Stomach (tissue), 8 donors: ENCODE measurements at regions not wholly inside any gene's neighbourhood (a gene's known extent, or its start where the extent isn't known, plus 50 kb on each side); places are given as distances from the start of the nearest gene placed in this dataset.

ENCODE experiments used
- DNase-seq, 2 donors: peaks; one replicate each; pipeline versions ENCODE4 v3.0.0 to v3.0.0-alpha.2; 2013 to 2019
- H3K27ac ChIP-seq, 5 donors: fragments of 200-600 bp in 4 of 5; sonication (generic) in 4 of 5; one replicate each; pipeline ENCODE4 v1.5.1; 2013 to 2019; ENCODE audit warnings: mild to moderate bottlenecking in 1 of 5, moderate library complexity in 1 of 5
- H3K27me3 ChIP-seq, 3 donors: fragments of 200-600 bp; sonication (generic); one replicate each; pipeline ENCODE4 v1.5.1; 2017 to 2019; ENCODE audit warnings: mixed run types in 1 of 3
- H3K36me3 ChIP-seq, 4 donors: fragments of 200-600 bp; sonication (generic); 1 replicate in 3 of 4; 2 replicates in 1 of 4; pipeline ENCODE4 v1.5.1; 2016 to 2019
- H3K4me1 ChIP-seq, 4 donors: fragments of 200-600 bp; sonication (generic); one replicate each; pipeline ENCODE4 v1.5.1; 2016 to 2019
- H3K4me3 ChIP-seq, 4 donors: fragments of 200-600 bp; sonication (generic) in 3 of 4; one replicate each; pipeline ENCODE4 v1.5.1; 2016 to 2019; ENCODE audit warnings: mild to moderate bottlenecking in 1 of 4
- H3K9me3 ChIP-seq, 4 donors: fragments of 200-600 bp; sonication (generic); one replicate each; pipeline ENCODE4 v1.5.1; 2016 to 2019
- CTCF ChIP-seq, 7 experiments: fragments of 450-650 bp in 4 of 7; fragments of 200-600 bp in 3 of 7; sonication (generic) in 3 of 7; IDR thresholded peaks; one replicate each; pipeline ENCODE4 v1.5.1; 2016 to 2019; ENCODE audit warnings: antibody characterized with exemption in 7 of 7, control low read depth in 2 of 7, mild to moderate bottlenecking in 1 of 7
- EP300 ChIP-seq: sonication (generic); formaldehyde crosslinking; IDR thresholded peaks from one replicate; pipeline ENCODE4 v1.6.1; 2017; ENCODE audit warnings: antibody characterized with exemption
- POLR2A ChIP-seq, 4 donors: fragments of 450-650 bp; IDR thresholded peaks; one replicate each; pipeline ENCODE4 v1.6.1; 2016; ENCODE audit warnings: antibody characterized with exemption in 4 of 4, control low read depth in 2 of 4, mild to moderate bottlenecking in 1 of 4, moderate library complexity in 1 of 4
- POLR2AphosphoS5 ChIP-seq, 3 donors: sonication (generic); formaldehyde crosslinking; IDR thresholded peaks; one replicate each; pipeline ENCODE4 v1.6.1; 2016; ENCODE audit warnings: antibody characterized with exemption in 3 of 3
- WGBS, 5 donors: extraction: QIAGEN DNeasy Blood & Tissue Kit in 3 of 5; methylation state at CpG; one replicate each; pipeline versions ENCODE4 v1.1.5 to v1.1.7; 2013 to 2018; 5-methylcytosine and 5-hydroxymethylcytosine counted together
- intact Hi-C: fragments of 100-400 bp; cut with DNase I; formaldehyde crosslinking; loops from one replicate; pipeline ENCODE4 v1.15.1; 2023; ENCODE audit warnings: low total_unique reads
- donor health status: healthy with polysubstance abuse.
- donor health status: Bipolar disorder and iron deficiency.
- donor health status: healthy.

- TF ChIP-seq EP300 (no peak), POLR2A (IDR thresholded peaks at IDR 0.05) (no peak), POLR2AphosphoS5 (IDR thresholded peaks at IDR 0.05) (no peak), CTCF (IDR thresholded peaks at IDR 0.05) (no peak)
- no peak overlapping the region for H3K27ac ChIP-seq
- intact Hi-C loops = loop anchor here (10.0 kb wide), 1 partner anchor 47 kb away; no protein-coding TSS in a partner anchor
- DNase-seq = peak in 1 of 2 donors; percentile 58
- 56 to 81% (median 73%) methylated on average over 7 of the region's 7 CpGs for WGBS, 5 donors
- H3K27me3 ChIP-seq = no peaks in the 10 kb centered on the region
- no peaks in the 10 kb centered on the region for H3K9me3 ChIP-seq
- H3K4me3 ChIP-seq = no peak overlapping the region
- no peaks in the 10 kb centered on the region for H3K4me1 ChIP-seq
- H3K36me3 ChIP-seq = no peaks in the 10 kb centered on the region
Measured at GRCh38 chr2:64711252-64711800, 57.6 kb upstream of the SERTAD2 start.

GRCh38 chr2:64713686-64714085, 60.0 kb upstream of the SERTAD2 start:
- Histone ChIP-seq H3K27me3 (no peaks in the 10 kb centered on the region), H3K4me1 (no peaks in the 10 kb centered on the region), H3K9me3 (no peaks in the 10 kb centered on the region), H3K4me3 (no peak overlapping the region), H3K36me3 (no peaks in the 10 kb centered on the region), H3K27ac (no peak overlapping the region)
- DNase-seq = no peak
- intact Hi-C loops = loop anchor here (10.0 kb wide), 1 partner anchor 49 kb away; no protein-coding TSS in a partner anchor
- 87 to 97% (median 91%) methylated on average over 2 of the region's 2 CpGs for WGBS, 5 donors
- TF ChIP-seq POLR2A (IDR thresholded peaks at IDR 0.05) (no peak), EP300 (no peak), CTCF (IDR thresholded peaks at IDR 0.05) (no peak), POLR2AphosphoS5 (IDR thresholded peaks at IDR 0.05) (no peak)

GRCh38 chr2:64716569-64716968, 62.9 kb upstream of the SERTAD2 start:
- Histone ChIP-seq H3K4me3 (no peak overlapping the region), H3K4me1 (peaks cover 0 to 11% (median 4%) of the 10 kb centered on the region in 4 donors), H3K27ac (no peak overlapping the region), H3K27me3 (no peaks in the 10 kb centered on the region), H3K9me3 (no peaks in the 10 kb centered on the region), H3K36me3 (no peaks in the 10 kb centered on the region)
- no peak for DNase-seq
- intact Hi-C loops = loop anchor here (10.0 kb wide), 1 partner anchor 52 kb away; no protein-coding TSS in a partner anchor
- 89 to 95% (median 93%) methylated on average over 7 of the region's 7 CpGs for WGBS, 5 donors
- TF ChIP-seq CTCF (IDR thresholded peaks at IDR 0.05) (no peak), POLR2A (IDR thresholded peaks at IDR 0.05) (no peak), EP300 (no peak), POLR2AphosphoS5 (IDR thresholded peaks at IDR 0.05) (no peak)

GRCh38 chr2:64718250-64718885, 64.7 kb upstream of the SERTAD2 start:
- peaks cover 0 to 13% (median 5%) of the 10 kb centered on the region in 4 donors for H3K4me1 ChIP-seq
- no peaks in the 10 kb centered on the region for H3K9me3 ChIP-seq
- no peak overlapping the region for H3K27ac ChIP-seq
- intact Hi-C loops = loop anchor here (10.0 kb wide), 1 partner anchor 54 kb away; no protein-coding TSS in a partner anchor
- no peaks in the 10 kb centered on the region for H3K27me3 ChIP-seq
- H3K36me3 ChIP-seq = no peaks in the 10 kb centered on the region
- 84 to 92% (median 89%) methylated on average over 4 of the region's 4 CpGs for WGBS, 5 donors
- TF ChIP-seq EP300 (no peak), POLR2AphosphoS5 (IDR thresholded peaks at IDR 0.05) (no peak), CTCF (IDR thresholded peaks at IDR 0.05) (no peak), POLR2A (IDR thresholded peaks at IDR 0.05) (no peak)
- no peak overlapping the region for H3K4me3 ChIP-seq
- DNase-seq = no peak
